B cell (primary cell): ENCODE measurements at regions not wholly inside any gene's neighbourhood (a gene's known extent, or its start where the extent isn't known, plus 50 kb on each side); places are given as distances from the start of the nearest gene placed in this dataset.

Experiments used
- CTCF ChIP-seq: fragments of 200-600 bp; IDR thresholded peaks from one replicate; pipeline ENCODE4 v1.8.0; 2022; ENCODE audit warnings: antibody characterized with exemption, mild to moderate bottlenecking
- EZH2 ChIP-seq: IDR thresholded peaks from 2 replicates; pipeline ENCODE4 v1.6.1; 2012; ENCODE audit warnings: borderline replicate concordance, low read depth, mild to moderate bottlenecking, moderate library complexity, low read length; ENCODE audit not compliant: insufficient read depth, poor library complexity, severe bottlenecking

- TF ChIP-seq CTCF (no peak), EZH2 (no peak)
Observed at GRCh38 chrX:25519258-25519657, 503.5 kb upstream of the ARX start.
